ENCODE measurements at regions not wholly inside any gene's neighbourhood (a gene's known extent, or its start where the extent isn't known, plus 50 kb on each side); places are given as distances from the start of the nearest gene placed in this dataset.

- no peaks in the 10 kb centered on the region for H3K9me3 ChIP-seq (ENCODE audit: control insufficient read depth, low read depth, low read length)
- H2BK12ac ChIP-seq (ENCODE audit: insufficient read length, low read depth, low read length): no peak overlapping the region
- TF ChIP-seq CTCF (conservative IDR thresholded peaks at IDR 0.05): no peak
- H3K79me1 ChIP-seq (ENCODE audit: insufficient read depth, low read depth, low read length, poor library complexity, severe bottlenecking): no peaks in the 10 kb centered on the region
- no peak overlapping the region for H3K27ac Mint-ChIP-seq
- H3K36me3 Mint-ChIP-seq (ENCODE audit: insufficient read depth in 1 of 3, low read depth in 3 of 3): peaks cover 0 to 8% (median 8%) of the 10 kb centered on the region in 3 experiments; a peak in 4 of 7 replicates
- H4K8ac ChIP-seq (replicated peaks; ENCODE audit: insufficient read length, low read depth, low read length): no peak overlapping the region
- H3K27me3 Mint-ChIP-seq (ENCODE audit: low read depth): no peaks in the 10 kb centered on the region
- no peak overlapping the region for H3K27ac ChIP-seq (ENCODE audit: insufficient read length, low read depth, low read length)
- H3K23me2 ChIP-seq (ENCODE audit: insufficient read length, low read depth, low read length, poor library complexity, severe bottlenecking): no peaks in the 10 kb centered on the region
- no peak overlapping the region for H2AK5ac ChIP-seq (ENCODE audit: insufficient read length, low read length)
- no peak overlapping the region for H3K4me3 Mint-ChIP-seq
- no peak overlapping the region for H2AFZ ChIP-seq (ENCODE audit: low read length)
- H3K4me1 ChIP-seq (ENCODE audit: insufficient read depth, low read length): no peaks in the 10 kb centered on the region
- H3K79me2 ChIP-seq (ENCODE audit: insufficient read depth, low read length): no peaks in the 10 kb centered on the region
- H4K5ac ChIP-seq (ENCODE audit: insufficient read length, low read depth, low read length): no peak overlapping the region
- no peak overlapping the region for H2BK5ac ChIP-seq (ENCODE audit: insufficient read length, low read length)
- H3K23ac ChIP-seq (ENCODE audit: insufficient read length, low read depth, low read length): no peak overlapping the region
- no peak for DNase-seq
- peaks cover 3 to 6% of the 10 kb centered on the region in 2 experiments; a peak in 3 of 5 replicates for H3K9me3 Mint-ChIP-seq
- H3K4ac ChIP-seq (ENCODE audit: low read depth, low read length): no peak overlapping the region
- H3K14ac ChIP-seq (ENCODE audit: insufficient read depth, low read length): no peak overlapping the region
- no CpG with 5 or more reads among the region's 4 CpGs for WGBS (ENCODE audit: extremely low coverage, insufficient read length, low lambda C conversion rate)
- no peak overlapping the region for H2BK120ac ChIP-seq (ENCODE audit: low read depth, low read length, poor library complexity, severe bottlenecking)
- H4K91ac ChIP-seq (ENCODE audit: insufficient read length, low read depth, low read length): no peak overlapping the region
- no peaks in the 10 kb centered on the region for H3K4me1 Mint-ChIP-seq
- no peak overlapping the region for H3K4me2 ChIP-seq (ENCODE audit: insufficient read depth, insufficient read length, low read length)
- H4K20me1 ChIP-seq (ENCODE audit: control insufficient read depth, insufficient read depth, insufficient read length): peaks cover 2% of the 10 kb centered on the region
- H3K18ac ChIP-seq (ENCODE audit: insufficient read length, low read depth, low read length): no peak overlapping the region
- H2BK20ac ChIP-seq (ENCODE audit: low read depth, low read length, poor library complexity, severe bottlenecking): no peak overlapping the region
- H2BK15ac ChIP-seq (ENCODE audit: low read depth, low read length): no peak overlapping the region
- H3K9ac ChIP-seq (ENCODE audit: extremely low read depth, insufficient read length, low read length): no peak overlapping the region
- H3K56ac ChIP-seq (ENCODE audit: insufficient read length, low read depth, low read length): no peak overlapping the region
- no peak overlapping the region for H3T11ph ChIP-seq (ENCODE audit: low read length)
- no peaks in the 10 kb centered on the region for H3K27me3 ChIP-seq (ENCODE audit: insufficient read depth, low read length)
Measured at GRCh38 chr2:78127424-78127823, 605.2 kb upstream of the LRRTM4 start.

Data from H9 (cell line).